HFFc6 (cell line): ENCODE measurements at regions not wholly inside any gene's neighbourhood (a gene's known extent, or its start where the extent isn't known, plus 50 kb on each side); places are given as distances from the start of the nearest gene placed in this dataset.

ENCODE experiments used
- DNase-seq: peaks from one replicate; pipeline ENCODE4 v3.0.0-alpha.2; 2018
- H3K27ac Mint-ChIP-seq: 2 replicates; pipeline ENCODE4 v1.8.0; 2020; ENCODE audit warnings: mild to moderate bottlenecking, mixed read lengths
- H3K27me3 Mint-ChIP-seq: 2 replicates; pipeline ENCODE4 v1.8.0; 2021; ENCODE audit warnings: mild to moderate bottlenecking, moderate library complexity, mixed read lengths; ENCODE audit not compliant: insufficient read depth
- H3K36me3 Mint-ChIP-seq: 2 replicates; pipeline ENCODE4 v1.8.0; 2021; ENCODE audit warnings: low read depth, mixed read lengths
- H3K4me1 Mint-ChIP-seq: 2 replicates; pipeline ENCODE4 v1.8.0; 2020; ENCODE audit warnings: low read depth, mixed read lengths
- H3K4me3 Mint-ChIP-seq: 2 replicates; pipeline ENCODE4 v1.8.0; 2020; ENCODE audit warnings: mild to moderate bottlenecking, moderate library complexity, mixed read lengths
- H3K9me3 Mint-ChIP-seq: 2 replicates; pipeline ENCODE4 v1.8.0; 2020; ENCODE audit warnings: mild to moderate bottlenecking, mixed read lengths
- TF ChIP-seq, protein P1 (sequence below): fragments of 200-600 bp; sonication (generic); IDR thresholded peaks from 2 replicates; pipeline ENCODE4 v1.5.0; 2021; ENCODE audit warnings: antibody characterized with exemption, mild to moderate bottlenecking

DNA sequence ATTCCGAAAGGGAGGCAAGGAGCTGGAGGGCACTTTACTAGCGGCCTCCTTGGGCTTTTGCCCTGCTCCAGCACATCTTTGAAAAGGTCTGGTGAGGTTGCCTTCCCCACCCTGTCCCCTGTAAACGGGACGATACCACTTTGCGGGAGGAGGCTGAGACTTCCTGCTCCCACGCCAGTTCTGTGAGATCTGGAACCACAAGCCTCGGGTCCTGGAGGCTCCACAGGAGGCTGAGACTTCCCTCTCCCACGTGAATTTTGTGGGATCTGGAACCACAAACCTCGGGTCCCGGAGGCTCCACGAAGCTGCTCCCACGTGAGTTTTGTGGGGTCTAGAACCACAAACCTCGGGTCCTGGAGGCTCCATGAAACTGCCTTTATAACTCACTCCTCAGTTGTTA, 209.3 kb downstream of the DLL1 start:
- no peak overlapping the region for H3K4me3 Mint-ChIP-seq
- no peak overlapping the region for H3K27ac Mint-ChIP-seq
- H3K9me3 Mint-ChIP-seq = peaks cover 71% of the 10 kb centered on the region
- DNase-seq = no peak
- H3K36me3 Mint-ChIP-seq = peaks cover 5% of the 10 kb centered on the region
- TF ChIP-seq, protein P1, sequence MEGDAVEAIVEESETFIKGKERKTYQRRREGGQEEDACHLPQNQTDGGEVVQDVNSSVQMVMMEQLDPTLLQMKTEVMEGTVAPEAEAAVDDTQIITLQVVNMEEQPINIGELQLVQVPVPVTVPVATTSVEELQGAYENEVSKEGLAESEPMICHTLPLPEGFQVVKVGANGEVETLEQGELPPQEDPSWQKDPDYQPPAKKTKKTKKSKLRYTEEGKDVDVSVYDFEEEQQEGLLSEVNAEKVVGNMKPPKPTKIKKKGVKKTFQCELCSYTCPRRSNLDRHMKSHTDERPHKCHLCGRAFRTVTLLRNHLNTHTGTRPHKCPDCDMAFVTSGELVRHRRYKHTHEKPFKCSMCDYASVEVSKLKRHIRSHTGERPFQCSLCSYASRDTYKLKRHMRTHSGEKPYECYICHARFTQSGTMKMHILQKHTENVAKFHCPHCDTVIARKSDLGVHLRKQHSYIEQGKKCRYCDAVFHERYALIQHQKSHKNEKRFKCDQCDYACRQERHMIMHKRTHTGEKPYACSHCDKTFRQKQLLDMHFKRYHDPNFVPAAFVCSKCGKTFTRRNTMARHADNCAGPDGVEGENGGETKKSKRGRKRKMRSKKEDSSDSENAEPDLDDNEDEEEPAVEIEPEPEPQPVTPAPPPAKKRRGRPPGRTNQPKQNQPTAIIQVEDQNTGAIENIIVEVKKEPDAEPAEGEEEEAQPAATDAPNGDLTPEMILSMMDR = no peak
- peaks cover 2% of the 10 kb centered on the region; the same call in 1 of the 2 replicates for H3K27me3 Mint-ChIP-seq
- H3K4me1 Mint-ChIP-seq = no peaks in the 10 kb centered on the region

DNA sequence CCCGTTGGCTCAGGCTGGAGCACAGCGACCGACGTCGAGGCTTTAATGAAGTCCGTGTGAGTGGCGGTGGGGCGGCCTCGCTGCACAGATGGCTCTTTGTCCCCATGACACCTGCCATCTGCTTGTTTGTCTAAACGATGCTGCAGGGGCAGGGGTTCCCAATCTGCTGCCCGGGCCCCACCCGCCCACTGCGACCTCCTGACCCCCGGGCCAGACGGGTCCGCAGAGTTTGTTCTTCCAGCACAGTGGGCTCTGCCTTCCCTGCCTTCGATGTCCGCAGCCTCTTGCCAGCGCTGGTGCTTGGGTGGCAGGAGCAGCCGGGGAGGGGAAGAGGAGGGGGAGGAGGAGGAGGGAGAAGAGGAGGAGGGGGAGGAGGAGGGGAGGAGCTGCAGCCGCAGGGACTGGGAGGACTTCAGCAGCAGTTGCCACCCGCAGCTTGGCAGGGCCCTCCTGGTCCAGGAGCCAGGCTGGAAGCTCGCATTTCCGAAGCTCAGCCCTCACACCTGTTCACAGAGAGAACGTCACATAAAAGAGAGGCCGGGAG, 210.0 kb downstream of the DLL1 start:
- Mint-ChIP-seq H3K4me1 (no peaks in the 10 kb centered on the region), H3K27me3 (peaks cover 2% of the 10 kb centered on the region; the same call in 1 of the 2 replicates), H3K27ac (no peak overlapping the region), H3K4me3 (no peak overlapping the region), H3K36me3 (peaks cover 5% of the 10 kb centered on the region), H3K9me3 (peaks cover 65% of the 10 kb centered on the region)
- DNase-seq = no peak
- TF ChIP-seq, protein P1 = no peak

DNA sequence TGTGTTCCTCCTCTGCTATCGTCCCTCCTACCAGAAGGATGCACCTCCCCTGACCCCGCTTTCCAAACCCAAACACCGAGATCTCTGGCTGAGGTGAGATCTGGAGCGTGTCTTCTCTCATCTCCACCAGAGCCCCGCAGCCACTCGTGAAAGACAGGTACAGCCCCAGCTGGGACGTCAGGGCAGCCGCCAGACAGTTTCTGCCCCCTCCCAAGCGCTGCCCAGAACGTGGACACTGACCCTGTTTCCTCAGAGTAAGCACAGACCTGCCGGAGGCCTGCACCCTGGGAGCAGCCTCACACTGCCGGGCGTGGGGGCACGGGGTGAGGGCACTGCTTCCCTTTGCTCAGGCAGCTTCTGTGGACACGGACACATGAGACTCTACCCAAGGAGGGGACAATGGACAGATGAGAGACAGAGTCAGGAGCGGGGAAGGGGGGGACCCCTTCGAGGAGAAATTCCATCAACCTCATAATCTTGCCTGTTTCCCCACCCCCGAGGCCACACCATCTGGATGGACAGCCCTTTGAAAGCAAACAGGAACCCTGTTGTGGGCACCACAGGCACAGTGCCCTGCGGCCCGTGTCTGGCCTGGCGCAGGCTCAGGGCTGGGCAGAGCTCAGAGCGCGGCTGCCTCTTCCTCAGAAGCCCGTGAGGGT, 210.6 kb downstream of the DLL1 start:
- H3K27ac Mint-ChIP-seq = no peak overlapping the region
- peaks cover 2% of the 10 kb centered on the region; the same call in 1 of the 2 replicates for H3K27me3 Mint-ChIP-seq
- TF ChIP-seq, protein P1 = no peak

DNA sequence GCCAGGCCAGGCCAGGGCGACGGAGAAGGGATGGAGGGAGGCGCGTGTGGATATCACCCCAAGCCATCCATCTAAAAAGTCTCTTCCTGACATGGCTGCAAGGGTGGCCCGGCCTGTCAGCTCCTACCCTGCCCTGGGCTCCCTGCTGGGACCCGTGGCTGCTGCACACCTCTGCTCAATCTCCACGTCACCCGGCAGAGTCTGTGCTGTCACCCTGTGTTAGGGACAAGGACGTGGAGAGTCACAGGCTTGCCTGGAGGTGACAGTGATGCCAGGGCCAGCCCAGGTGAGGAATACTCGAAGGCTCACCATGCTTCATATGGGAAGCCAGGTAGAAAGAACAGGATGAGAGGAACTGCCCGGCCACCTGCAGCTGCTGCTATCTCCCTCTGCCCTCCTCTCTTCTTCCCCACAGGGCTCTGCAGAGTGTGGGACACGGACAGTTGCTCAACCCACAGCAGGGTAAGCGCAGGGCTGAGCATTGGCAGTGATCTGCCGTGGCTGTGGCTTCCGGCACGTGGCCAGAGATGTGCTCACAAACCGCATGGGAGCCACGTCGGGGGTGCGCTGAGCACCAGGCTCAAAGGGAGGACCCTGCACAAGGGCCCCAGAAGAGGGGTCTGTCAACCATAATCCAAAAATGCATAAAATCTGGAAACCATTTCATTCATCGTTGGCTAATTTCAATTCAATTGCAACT, 214.3 kb downstream of the DLL1 start:
- peaks cover 57% of the 10 kb centered on the region for H3K9me3 Mint-ChIP-seq
- H3K4me1 Mint-ChIP-seq = no peaks in the 10 kb centered on the region
- H3K4me3 Mint-ChIP-seq = no peak overlapping the region
- H3K27ac Mint-ChIP-seq = no peak overlapping the region
- TF ChIP-seq, protein P1 = no peak
- H3K36me3 Mint-ChIP-seq = peaks cover 5% of the 10 kb centered on the region; the same call in 1 of the 2 replicates
- DNase-seq = no peak
- H3K27me3 Mint-ChIP-seq = no peaks in the 10 kb centered on the region; the same call in 1 of the 2 replicates

More for the DNA sequence above, 210.6 kb downstream of the DLL1 start:
- Mint-ChIP-seq H3K4me1 (no peaks in the 10 kb centered on the region), H3K9me3 (peaks cover 58% of the 10 kb centered on the region), H3K36me3 (peaks cover 5% of the 10 kb centered on the region; the same call in 1 of the 2 replicates), H3K4me3 (no peak overlapping the region)
- DNase-seq = no peak

DNA sequence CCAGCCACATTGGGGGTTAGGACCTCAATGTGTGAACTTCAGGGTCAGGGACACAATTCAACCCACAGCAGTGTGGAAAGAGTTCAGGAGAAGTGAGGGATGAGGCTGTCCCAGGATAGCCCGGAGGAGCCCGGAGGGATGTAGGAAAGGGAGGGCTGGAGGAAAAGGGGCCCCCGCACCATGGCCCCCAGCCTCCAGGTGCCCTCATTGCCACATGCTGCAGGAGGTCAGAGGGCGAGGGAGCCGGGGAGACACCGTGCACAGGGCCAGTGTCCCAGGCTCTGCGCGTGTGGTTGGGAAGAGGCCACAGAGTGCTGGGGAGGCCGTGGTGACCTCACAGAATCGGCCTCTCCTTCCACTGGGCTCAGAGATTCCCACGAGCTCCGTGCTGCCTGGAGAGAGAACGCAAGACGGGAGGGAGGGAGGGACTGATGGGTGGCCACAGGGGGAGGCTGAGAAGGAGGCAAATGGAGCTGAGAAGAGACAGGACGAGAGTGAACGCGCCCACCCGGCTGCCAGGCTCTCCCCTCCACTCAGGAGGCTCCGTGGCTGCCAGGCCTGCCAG, 215.1 kb downstream of the DLL1 start:
- TF ChIP-seq, protein P1 = no peak
- Mint-ChIP-seq H3K9me3 (peaks cover 57% of the 10 kb centered on the region), H3K27ac (no peak overlapping the region), H3K27me3 (no peaks in the 10 kb centered on the region; the same call in 1 of the 2 replicates), H3K36me3 (peaks cover 5% of the 10 kb centered on the region; the same call in 1 of the 2 replicates), H3K4me1 (no peaks in the 10 kb centered on the region), H3K4me3 (no peak overlapping the region)
- no peak for DNase-seq
